ENCODE measurements at regions not wholly inside any gene's neighbourhood (a gene's known extent, or its start where the extent isn't known, plus 50 kb on each side); places are given as distances from the start of the nearest gene placed in this dataset.

GRCh38 chr15:96038650-96039049, 291.9 kb upstream of the NR2F2 start:
- TF ChIP-seq CTCF (IDR thresholded peaks at IDR 0.05; ENCODE audit: low read depth, low read length) = no peak
- TF ChIP-seq EZH2phosphoT487 (IDR thresholded peaks at IDR 0.05; ENCODE audit: low read depth) = no peak

Data from OCI-LY3 (cell line).